ENCODE measurements at regions not wholly inside any gene's neighbourhood (a gene's known extent, or its start where the extent isn't known, plus 50 kb on each side); places are given as distances from the start of the nearest gene placed in this dataset.

DNA sequence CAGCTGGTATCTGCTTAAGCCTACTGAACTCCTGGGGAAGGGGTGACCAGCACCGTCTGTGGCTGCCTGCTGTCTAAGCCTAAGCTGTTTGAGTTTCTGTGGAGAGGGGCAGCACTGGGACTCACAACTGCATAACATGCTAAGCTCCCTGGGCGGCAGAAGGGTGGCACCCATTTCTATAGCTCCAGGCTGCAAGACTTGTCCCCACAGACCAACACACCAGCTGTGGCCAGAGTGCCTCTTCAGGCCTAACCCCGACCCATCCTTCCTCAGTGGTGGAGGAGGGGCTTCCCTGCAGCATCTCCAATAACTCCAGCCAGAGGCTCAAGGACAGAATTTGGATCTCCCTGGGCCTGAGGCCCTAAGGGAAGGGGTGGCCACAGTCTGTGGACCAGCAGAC is 464.1 kb downstream of the SEMA3D start:
- Histone ChIP-seq H3K4me2 (no peak overlapping the region), H3K27me3 (ENCODE audit: insufficient read depth) (no peaks in the 10 kb centered on the region), H3K36me3 (ENCODE audit: insufficient read depth) (no peaks in the 10 kb centered on the region), H4K20me1 (replicated peaks; ENCODE audit: insufficient read depth) (no peaks in the 10 kb centered on the region), H3K4me3 (no peak overlapping the region), H3K27ac (ENCODE audit: low read depth) (no peak overlapping the region), H3K79me2 (replicated peaks; ENCODE audit: insufficient read depth) (no peaks in the 10 kb centered on the region), H3K9me2 (ENCODE audit: insufficient read depth) (peaks cover 6% of the 10 kb centered on the region; the same call in 1 of the 2 replicates), H3F3A (replicated peaks; ENCODE audit: low read depth) (no peaks in the 10 kb centered on the region), H3K4me1 (ENCODE audit: insufficient read depth) (no peaks in the 10 kb centered on the region), H2AFZ (no peak overlapping the region)
- Mint-ChIP-seq H3K36me3 (ENCODE audit: low read depth) (no peaks in the 10 kb centered on the region), H3K27ac (no peak overlapping the region), H3K27me3 (ENCODE audit: insufficient read depth, low read depth, poor library complexity) (peaks cover 4% of the 10 kb centered on the region), H3K9me3 (peaks cover 4% of the 10 kb centered on the region; the same call in 1 of the 3 replicates), H3K4me1 (no peaks in the 10 kb centered on the region), H3K4me3 (no peak overlapping the region)
- ATAC-seq: no peak
- no peak for DNase-seq (ENCODE audit: low spot score)
- TF ChIP-seq ZNF114 (CRISPR knock-in tag; IDR thresholded peaks at IDR 0.05): no peak
- TF ChIP-seq EZH2 (IDR thresholded peaks at IDR 0.05; ENCODE audit: low read depth, unreplicated experiment): no peak
- TF ChIP-seq, protein P1, sequence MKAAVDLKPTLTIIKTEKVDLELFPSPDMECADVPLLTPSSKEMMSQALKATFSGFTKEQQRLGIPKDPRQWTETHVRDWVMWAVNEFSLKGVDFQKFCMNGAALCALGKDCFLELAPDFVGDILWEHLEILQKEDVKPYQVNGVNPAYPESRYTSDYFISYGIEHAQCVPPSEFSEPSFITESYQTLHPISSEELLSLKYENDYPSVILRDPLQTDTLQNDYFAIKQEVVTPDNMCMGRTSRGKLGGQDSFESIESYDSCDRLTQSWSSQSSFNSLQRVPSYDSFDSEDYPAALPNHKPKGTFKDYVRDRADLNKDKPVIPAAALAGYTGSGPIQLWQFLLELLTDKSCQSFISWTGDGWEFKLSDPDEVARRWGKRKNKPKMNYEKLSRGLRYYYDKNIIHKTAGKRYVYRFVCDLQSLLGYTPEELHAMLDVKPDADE (IDR thresholded peaks at IDR 0.05): no peak
- no peak for TF ChIP-seq STAT1 (IDR thresholded peaks at IDR 0.05; ENCODE audit: unreplicated experiment)
- TF ChIP-seq, protein P2, sequence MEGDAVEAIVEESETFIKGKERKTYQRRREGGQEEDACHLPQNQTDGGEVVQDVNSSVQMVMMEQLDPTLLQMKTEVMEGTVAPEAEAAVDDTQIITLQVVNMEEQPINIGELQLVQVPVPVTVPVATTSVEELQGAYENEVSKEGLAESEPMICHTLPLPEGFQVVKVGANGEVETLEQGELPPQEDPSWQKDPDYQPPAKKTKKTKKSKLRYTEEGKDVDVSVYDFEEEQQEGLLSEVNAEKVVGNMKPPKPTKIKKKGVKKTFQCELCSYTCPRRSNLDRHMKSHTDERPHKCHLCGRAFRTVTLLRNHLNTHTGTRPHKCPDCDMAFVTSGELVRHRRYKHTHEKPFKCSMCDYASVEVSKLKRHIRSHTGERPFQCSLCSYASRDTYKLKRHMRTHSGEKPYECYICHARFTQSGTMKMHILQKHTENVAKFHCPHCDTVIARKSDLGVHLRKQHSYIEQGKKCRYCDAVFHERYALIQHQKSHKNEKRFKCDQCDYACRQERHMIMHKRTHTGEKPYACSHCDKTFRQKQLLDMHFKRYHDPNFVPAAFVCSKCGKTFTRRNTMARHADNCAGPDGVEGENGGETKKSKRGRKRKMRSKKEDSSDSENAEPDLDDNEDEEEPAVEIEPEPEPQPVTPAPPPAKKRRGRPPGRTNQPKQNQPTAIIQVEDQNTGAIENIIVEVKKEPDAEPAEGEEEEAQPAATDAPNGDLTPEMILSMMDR (conservative IDR thresholded peaks at IDR 0.05; ENCODE audit: low read depth in 2 of 2): no peak
- TF ChIP-seq, protein P3, sequence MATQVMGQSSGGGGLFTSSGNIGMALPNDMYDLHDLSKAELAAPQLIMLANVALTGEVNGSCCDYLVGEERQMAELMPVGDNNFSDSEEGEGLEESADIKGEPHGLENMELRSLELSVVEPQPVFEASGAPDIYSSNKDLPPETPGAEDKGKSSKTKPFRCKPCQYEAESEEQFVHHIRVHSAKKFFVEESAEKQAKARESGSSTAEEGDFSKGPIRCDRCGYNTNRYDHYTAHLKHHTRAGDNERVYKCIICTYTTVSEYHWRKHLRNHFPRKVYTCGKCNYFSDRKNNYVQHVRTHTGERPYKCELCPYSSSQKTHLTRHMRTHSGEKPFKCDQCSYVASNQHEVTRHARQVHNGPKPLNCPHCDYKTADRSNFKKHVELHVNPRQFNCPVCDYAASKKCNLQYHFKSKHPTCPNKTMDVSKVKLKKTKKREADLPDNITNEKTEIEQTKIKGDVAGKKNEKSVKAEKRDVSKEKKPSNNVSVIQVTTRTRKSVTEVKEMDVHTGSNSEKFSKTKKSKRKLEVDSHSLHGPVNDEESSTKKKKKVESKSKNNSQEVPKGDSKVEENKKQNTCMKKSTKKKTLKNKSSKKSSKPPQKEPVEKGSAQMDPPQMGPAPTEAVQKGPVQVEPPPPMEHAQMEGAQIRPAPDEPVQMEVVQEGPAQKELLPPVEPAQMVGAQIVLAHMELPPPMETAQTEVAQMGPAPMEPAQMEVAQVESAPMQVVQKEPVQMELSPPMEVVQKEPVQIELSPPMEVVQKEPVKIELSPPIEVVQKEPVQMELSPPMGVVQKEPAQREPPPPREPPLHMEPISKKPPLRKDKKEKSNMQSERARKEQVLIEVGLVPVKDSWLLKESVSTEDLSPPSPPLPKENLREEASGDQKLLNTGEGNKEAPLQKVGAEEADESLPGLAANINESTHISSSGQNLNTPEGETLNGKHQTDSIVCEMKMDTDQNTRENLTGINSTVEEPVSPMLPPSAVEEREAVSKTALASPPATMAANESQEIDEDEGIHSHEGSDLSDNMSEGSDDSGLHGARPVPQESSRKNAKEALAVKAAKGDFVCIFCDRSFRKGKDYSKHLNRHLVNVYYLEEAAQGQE (IDR thresholded peaks at IDR 0.05; ENCODE audit: unreplicated experiment): no peak
- no peak for TF ChIP-seq ZNF331 (CRISPR knock-in tag; IDR thresholded peaks at IDR 0.05; ENCODE audit: low read depth)
- no peak for TF ChIP-seq JUNB (IDR thresholded peaks at IDR 0.05; ENCODE audit: unreplicated experiment)
- TF ChIP-seq, protein P4, sequence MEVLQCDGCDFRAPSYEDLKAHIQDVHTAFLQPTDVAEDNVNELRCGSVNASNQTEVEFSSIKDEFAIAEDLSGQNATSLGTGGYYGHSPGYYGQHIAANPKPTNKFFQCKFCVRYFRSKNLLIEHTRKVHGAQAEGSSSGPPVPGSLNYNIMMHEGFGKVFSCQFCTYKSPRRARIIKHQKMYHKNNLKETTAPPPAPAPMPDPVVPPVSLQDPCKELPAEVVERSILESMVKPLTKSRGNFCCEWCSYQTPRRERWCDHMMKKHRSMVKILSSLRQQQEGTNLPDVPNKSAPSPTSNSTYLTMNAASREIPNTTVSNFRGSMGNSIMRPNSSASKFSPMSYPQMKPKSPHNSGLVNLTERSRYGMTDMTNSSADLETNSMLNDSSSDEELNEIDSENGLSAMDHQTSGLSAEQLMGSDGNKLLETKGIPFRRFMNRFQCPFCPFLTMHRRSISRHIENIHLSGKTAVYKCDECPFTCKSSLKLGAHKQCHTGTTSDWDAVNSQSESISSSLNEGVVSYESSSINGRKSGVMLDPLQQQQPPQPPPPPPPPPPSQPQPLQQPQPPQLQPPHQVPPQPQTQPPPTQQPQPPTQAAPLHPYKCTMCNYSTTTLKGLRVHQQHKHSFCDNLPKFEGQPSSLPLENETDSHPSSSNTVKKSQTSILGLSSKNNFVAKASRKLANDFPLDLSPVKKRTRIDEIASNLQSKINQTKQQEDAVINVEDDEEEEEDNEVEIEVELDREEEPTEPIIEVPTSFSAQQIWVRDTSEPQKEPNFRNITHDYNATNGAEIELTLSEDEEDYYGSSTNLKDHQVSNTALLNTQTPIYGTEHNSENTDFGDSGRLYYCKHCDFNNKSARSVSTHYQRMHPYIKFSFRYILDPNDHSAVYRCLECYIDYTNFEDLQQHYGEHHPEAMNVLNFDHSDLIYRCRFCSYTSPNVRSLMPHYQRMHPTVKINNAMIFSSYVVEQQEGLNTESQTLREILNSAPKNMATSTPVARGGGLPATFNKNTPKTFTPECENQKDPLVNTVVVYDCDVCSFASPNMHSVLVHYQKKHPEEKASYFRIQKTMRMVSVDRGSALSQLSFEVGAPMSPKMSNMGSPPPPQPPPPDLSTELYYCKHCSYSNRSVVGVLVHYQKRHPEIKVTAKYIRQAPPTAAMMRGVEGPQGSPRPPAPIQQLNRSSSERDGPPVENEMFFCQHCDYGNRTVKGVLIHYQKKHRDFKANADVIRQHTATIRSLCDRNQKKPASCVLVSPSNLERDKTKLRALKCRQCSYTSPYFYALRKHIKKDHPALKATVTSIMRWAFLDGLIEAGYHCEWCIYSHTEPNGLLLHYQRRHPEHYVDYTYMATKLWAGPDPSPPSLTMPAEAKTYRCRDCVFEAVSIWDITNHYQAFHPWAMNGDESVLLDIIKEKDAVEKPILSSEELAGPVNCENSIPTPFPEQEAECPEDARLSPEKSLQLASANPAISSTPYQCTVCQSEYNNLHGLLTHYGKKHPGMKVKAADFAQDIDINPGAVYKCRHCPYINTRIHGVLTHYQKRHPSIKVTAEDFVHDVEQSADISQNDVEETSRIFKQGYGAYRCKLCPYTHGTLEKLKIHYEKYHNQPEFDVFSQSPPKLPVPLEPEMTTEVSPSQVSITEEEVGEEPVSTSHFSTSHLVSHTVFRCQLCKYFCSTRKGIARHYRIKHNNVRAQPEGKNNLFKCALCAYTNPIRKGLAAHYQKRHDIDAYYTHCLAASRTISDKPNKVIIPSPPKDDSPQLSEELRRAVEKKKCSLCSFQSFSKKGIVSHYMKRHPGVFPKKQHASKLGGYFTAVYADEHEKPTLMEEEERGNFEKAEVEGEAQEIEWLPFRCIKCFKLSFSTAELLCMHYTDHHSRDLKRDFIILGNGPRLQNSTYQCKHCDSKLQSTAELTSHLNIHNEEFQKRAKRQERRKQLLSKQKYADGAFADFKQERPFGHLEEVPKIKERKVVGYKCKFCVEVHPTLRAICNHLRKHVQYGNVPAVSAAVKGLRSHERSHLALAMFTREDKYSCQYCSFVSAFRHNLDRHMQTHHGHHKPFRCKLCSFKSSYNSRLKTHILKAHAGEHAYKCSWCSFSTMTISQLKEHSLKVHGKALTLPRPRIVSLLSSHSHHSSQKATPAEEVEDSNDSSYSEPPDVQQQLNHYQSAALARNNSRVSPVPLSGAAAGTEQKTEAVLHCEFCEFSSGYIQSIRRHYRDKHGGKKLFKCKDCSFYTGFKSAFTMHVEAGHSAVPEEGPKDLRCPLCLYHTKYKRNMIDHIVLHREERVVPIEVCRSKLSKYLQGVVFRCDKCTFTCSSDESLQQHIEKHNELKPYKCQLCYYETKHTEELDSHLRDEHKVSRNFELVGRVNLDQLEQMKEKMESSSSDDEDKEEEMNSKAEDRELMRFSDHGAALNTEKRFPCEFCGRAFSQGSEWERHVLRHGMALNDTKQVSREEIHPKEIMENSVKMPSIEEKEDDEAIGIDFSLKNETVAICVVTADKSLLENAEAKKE (CRISPR knock-in tag; IDR thresholded peaks at IDR 0.05): no peak
- no peak for TF ChIP-seq CREB1 (CRISPR knock-in tag; IDR thresholded peaks at IDR 0.05; ENCODE audit: low read depth)
- no peak for TF ChIP-seq POLR2AphosphoS5 (IDR thresholded peaks at IDR 0.05; ENCODE audit: low read depth)
- TF ChIP-seq EZH2phosphoT487 (IDR thresholded peaks at IDR 0.05; ENCODE audit: unreplicated experiment): no peak
- no peak for TF ChIP-seq NANOG (IDR thresholded peaks at IDR 0.05; ENCODE audit: borderline replicate concordance)

All from GM23338 (cell line).